ENCODE measurements at regions not wholly inside any gene's neighbourhood (a gene's known extent, or its start where the extent isn't known, plus 50 kb on each side); places are given as distances from the start of the nearest gene placed in this dataset.

- H3K27ac ChIP-seq: no peak overlapping the region
- no peak for TF ChIP-seq CTCF (IDR thresholded peaks at IDR 0.05)
- H3K36me3 ChIP-seq: no peaks in the 10 kb centered on the region
- H3K9me3 ChIP-seq: no peaks in the 10 kb centered on the region
- no peaks in the 10 kb centered on the region for H3K27me3 ChIP-seq
- no peak overlapping the region for H3K4me3 ChIP-seq (ENCODE audit: low read depth in 1 of 2, low read length in 1 of 2)
- no peaks in the 10 kb centered on the region for H3K4me1 ChIP-seq (ENCODE audit: control insufficient read depth in 1 of 2, insufficient read depth in 1 of 2, low read depth in 1 of 2, low read length in 1 of 2)
Observed at GRCh38 chr16:5653041-5653440, 555.4 kb upstream of the EEF2KMT start.

DNA sequence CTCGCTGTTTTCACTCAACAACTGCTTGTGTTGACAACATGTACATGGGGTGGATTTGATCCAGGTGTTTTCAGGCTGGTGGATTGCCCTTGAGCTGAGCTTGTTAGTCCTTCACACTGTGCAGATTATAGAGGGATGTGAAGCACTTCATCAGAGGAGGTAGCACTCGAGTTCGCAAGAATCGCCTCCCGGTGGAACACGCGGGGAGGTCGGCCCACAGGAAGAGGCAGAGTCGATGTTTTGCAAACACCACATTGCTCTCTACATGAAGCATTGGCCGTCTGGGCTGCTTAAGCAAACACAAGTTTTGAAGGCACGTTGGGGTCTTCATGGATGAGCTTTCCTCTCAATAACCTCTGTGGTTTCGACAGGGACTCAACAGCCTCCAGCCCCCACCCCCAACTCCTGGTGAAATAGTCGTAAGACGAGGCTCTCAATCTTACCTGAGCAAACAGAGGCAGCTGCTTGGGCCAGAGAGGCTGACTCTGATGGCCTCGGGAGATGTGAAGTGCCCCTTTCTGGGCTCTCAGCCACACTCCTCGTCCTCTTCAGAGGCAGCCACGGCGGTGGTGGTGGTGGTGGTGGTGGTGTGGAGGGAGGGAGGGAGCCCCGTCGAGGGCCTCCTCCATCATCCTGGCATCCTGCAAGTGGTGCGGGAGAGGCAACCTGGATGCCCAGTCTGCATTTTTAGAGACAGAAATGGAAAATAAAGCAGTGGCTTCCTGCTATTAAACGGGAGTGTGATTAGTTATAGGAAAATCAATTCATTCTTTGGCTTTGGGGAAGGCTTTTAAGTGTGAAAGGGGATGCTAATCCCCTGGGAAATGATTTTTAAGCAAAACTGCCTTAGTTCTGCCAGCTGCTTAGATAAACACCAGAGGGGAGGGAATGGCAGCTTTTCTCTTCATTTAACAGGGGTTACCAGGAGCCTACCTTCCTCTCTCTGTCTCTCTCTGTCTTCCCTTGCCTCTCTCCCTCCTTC, 552.5 kb upstream of the EEF2KMT start:
- Histone ChIP-seq H3K9me3 (no peaks in the 10 kb centered on the region), H3K4me1 (ENCODE audit: control insufficient read depth in 1 of 2, insufficient read depth in 1 of 2, low read depth in 1 of 2, low read length in 1 of 2) (no peaks in the 10 kb centered on the region), H3K27me3 (no peaks in the 10 kb centered on the region), H3K27ac (no peak overlapping the region), H3K4me3 (ENCODE audit: low read depth in 1 of 2, low read length in 1 of 2) (no peak overlapping the region), H3K36me3 (no peaks in the 10 kb centered on the region)
- no peak for TF ChIP-seq CTCF (IDR thresholded peaks at IDR 0.05)

DNA sequence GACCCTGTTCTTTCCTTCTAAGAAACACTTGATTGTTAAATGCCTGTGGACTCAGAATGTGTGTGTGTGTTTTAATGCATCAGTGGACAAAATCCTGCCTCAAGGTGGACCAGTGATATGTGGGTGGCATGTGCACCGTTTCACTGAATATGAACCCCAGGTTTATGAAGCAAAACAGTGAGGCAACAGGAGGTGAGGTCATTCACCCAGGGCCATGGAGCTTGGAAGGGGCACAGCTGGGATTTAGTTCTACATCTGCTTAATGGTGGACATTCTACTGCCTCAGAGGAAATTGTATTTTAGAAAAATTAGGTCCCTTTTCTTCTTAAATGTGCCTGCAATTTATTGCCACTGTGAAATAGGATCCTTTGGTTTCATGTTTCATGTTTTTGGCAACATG, 549.5 kb upstream of the EEF2KMT start:
- no peaks in the 10 kb centered on the region for H3K27me3 ChIP-seq
- H3K4me1 ChIP-seq (ENCODE audit: control insufficient read depth in 1 of 2, insufficient read depth in 1 of 2, low read depth in 1 of 2, low read length in 1 of 2): no peaks in the 10 kb centered on the region
- no peak overlapping the region for H3K27ac ChIP-seq
- H3K4me3 ChIP-seq (ENCODE audit: low read depth in 1 of 2, low read length in 1 of 2): no peak overlapping the region
- no peak for TF ChIP-seq CTCF (IDR thresholded peaks at IDR 0.05)
- H3K9me3 ChIP-seq: no peaks in the 10 kb centered on the region
- H3K36me3 ChIP-seq: no peaks in the 10 kb centered on the region

DNA sequence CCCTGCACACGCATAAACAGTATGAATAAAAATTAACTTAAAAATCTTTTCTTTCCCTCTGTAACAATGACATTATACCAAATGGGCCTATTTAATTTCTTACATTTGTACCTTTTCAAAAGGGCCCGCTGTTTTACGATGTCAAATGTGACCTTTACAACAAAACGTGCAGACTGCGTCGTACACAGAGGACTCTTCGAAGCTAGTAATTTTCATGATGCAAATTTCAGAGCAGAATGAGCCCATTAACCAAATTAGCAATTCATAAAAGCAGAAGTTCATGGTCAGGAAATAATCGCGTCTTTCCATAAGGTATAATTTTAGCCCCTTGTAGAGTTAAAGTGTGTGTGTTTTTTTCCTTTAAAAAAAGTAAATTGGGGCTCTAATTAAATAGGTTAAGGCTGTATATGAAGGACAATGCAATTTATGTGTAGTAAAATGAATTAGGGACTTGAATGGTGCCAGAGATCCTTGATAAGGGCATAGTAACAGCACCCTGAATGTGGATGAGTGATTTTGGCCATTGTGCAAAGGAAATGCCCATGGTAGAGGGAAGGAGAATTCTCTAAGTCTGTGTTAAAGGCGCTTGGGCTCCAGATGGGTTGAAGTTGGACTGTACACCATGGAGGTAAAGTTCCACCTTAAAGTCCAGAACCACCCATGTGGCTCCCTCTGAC, 546.4 kb upstream of the EEF2KMT start:
- H3K4me3 ChIP-seq (ENCODE audit: low read depth in 1 of 2, low read length in 1 of 2): no peak overlapping the region
- no peaks in the 10 kb centered on the region for H3K4me1 ChIP-seq (ENCODE audit: control insufficient read depth in 1 of 2, insufficient read depth in 1 of 2, low read depth in 1 of 2, low read length in 1 of 2)
- no peak for TF ChIP-seq CTCF (IDR thresholded peaks at IDR 0.05)
- H3K27ac ChIP-seq: no peak overlapping the region
- no peaks in the 10 kb centered on the region for H3K36me3 ChIP-seq
- H3K9me3 ChIP-seq: no peaks in the 10 kb centered on the region
- H3K27me3 ChIP-seq: no peaks in the 10 kb centered on the region

DNA sequence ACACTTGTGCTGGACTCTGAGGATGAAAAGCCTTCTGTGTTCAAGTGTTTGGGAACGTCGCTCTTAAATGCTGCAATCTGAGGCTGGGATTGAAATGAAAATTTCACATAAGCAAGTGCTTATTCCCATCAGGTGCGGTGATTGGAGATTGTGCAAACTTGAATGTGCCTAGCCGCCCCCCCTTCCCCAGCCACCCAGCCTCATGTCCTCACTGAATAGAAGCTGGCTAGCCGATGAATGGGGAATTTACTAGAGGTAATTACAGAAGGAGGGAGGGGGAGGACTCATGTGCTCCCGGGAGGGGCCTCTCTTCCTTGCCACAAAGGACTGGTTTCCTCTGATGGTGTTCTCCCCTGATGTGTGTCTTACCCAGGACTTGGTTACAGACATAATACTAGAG, 544.8 kb upstream of the EEF2KMT start:
- no peak overlapping the region for H3K4me3 ChIP-seq (ENCODE audit: low read depth in 1 of 2, low read length in 1 of 2)
- H3K27me3 ChIP-seq: no peaks in the 10 kb centered on the region
- H3K36me3 ChIP-seq: no peaks in the 10 kb centered on the region
- H3K27ac ChIP-seq: no peak overlapping the region
- no peaks in the 10 kb centered on the region for H3K9me3 ChIP-seq
- TF ChIP-seq CTCF (IDR thresholded peaks at IDR 0.05): no peak
- H3K4me1 ChIP-seq (ENCODE audit: control insufficient read depth in 1 of 2, insufficient read depth in 1 of 2, low read depth in 1 of 2, low read length in 1 of 2): no peaks in the 10 kb centered on the region

Measured in neutrophil (primary cell).